HL-60 (cell line): ENCODE measurements at regions not wholly inside any gene's neighbourhood (a gene's known extent, or its start where the extent isn't known, plus 50 kb on each side); places are given as distances from the start of the nearest gene placed in this dataset.

ENCODE experiments used
- DNase-seq, 2 experiments: peaks; one replicate each; pipeline ENCODE4 v3.0.0-alpha.2; 2010 to 2020; ENCODE audit warnings: low read depth in 1 of 2, low spot score in 1 of 2
- H3K27ac ChIP-seq: fragments of 250-450 bp; sonication (Bioruptor Pico); replicated peaks from 2 replicates; pipeline ENCODE4 v1.5.1; 2020; ENCODE audit warnings: mild to moderate bottlenecking, moderate library complexity
- H3K27me3 ChIP-seq: fragments of 250-450 bp; sonication (Bioruptor Pico); 2 replicates; pipeline ENCODE4 v1.5.1; 2021; ENCODE audit warnings: mild to moderate bottlenecking, moderate library complexity; ENCODE audit not compliant: insufficient read depth, poor library complexity, severe bottlenecking
- H3K4me3 ChIP-seq: replicated peaks from 2 replicates; pipeline ENCODE4 v1.5.1; 2011; ENCODE audit warnings: mild to moderate bottlenecking, control low read depth, low read length; ENCODE audit not compliant: insufficient read depth
- GABPA ChIP-seq: IDR thresholded peaks from 2 replicates; pipeline ENCODE4 v1.6.1; 2012; ENCODE audit warnings: low read depth
- POLR2AphosphoS5 ChIP-seq: IDR thresholded peaks from 2 replicates; pipeline ENCODE4 v1.6.1; 2012; ENCODE audit warnings: low read depth
- SPI1 ChIP-seq: IDR thresholded peaks from 2 replicates; pipeline ENCODE4 v1.6.1; 2012; ENCODE audit warnings: low read depth, mild to moderate bottlenecking, borderline replicate concordance
- TF ChIP-seq, protein P1 (sequence below): IDR thresholded peaks from one replicate; pipeline ENCODE4 v1.5.1; 2011; ENCODE audit warnings: low read length, control low read depth, inconsistent platforms; ENCODE audit not compliant: insufficient read depth
- TF ChIP-seq, protein P2 (sequence below): IDR thresholded peaks from 2 replicates; pipeline ENCODE4 v1.6.1; 2012; ENCODE audit warnings: low read depth; ENCODE audit not compliant: insufficient replicate concordance

DNA sequence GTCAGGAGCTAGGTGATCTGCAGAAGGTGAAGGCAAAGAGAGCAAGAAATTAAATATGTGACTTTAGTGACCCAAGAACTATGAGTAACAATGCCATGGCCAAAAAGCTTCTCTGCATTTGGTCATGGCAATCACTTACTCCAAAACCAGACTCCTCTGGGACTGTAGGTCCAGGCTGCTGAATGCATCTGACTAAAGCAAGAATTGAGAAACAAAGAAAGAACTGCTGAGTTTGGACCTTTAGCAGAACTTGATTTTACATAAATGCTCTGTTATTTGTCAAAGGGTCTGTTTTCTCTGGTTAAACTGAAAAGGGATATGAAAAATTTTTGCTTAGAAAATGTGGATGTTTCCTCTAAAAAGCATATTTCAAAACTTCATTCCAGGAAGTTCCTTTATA lies 1102.2 kb downstream of the IGSF11 start:
- Histone ChIP-seq H3K4me3 (no peak overlapping the region), H3K27ac (no peak overlapping the region), H3K27me3 (no peaks in the 10 kb centered on the region)
- no peak for DNase-seq
- TF ChIP-seq GABPA, result no peak
- TF ChIP-seq SPI1, result no peak

DNA sequence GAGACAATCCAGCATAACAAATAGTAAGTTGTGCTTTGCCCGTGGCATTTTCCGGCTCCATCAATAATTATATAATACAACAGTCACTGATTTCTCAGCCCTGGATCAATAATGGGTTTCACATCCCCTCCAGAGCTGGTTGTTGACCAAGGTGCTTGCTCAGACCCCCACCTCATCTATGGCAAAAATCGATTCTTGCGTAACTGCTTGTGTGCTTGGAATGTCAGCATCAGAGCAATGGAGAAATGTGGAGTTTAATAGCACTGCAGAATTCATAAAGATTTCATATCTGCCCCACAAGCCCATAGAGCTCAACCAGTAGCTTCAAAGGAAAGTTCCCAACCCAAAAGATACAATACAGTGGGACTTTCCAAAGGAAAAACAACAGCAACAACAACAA lies 1098.5 kb downstream of the IGSF11 start:
- no peak overlapping the region for H3K4me3 ChIP-seq
- H3K27ac ChIP-seq, result no peak overlapping the region
- no peak for DNase-seq
- no peaks in the 10 kb centered on the region for H3K27me3 ChIP-seq
- TF ChIP-seq, protein P1, sequence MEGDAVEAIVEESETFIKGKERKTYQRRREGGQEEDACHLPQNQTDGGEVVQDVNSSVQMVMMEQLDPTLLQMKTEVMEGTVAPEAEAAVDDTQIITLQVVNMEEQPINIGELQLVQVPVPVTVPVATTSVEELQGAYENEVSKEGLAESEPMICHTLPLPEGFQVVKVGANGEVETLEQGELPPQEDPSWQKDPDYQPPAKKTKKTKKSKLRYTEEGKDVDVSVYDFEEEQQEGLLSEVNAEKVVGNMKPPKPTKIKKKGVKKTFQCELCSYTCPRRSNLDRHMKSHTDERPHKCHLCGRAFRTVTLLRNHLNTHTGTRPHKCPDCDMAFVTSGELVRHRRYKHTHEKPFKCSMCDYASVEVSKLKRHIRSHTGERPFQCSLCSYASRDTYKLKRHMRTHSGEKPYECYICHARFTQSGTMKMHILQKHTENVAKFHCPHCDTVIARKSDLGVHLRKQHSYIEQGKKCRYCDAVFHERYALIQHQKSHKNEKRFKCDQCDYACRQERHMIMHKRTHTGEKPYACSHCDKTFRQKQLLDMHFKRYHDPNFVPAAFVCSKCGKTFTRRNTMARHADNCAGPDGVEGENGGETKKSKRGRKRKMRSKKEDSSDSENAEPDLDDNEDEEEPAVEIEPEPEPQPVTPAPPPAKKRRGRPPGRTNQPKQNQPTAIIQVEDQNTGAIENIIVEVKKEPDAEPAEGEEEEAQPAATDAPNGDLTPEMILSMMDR, result no peak
- TF ChIP-seq, protein P2, sequence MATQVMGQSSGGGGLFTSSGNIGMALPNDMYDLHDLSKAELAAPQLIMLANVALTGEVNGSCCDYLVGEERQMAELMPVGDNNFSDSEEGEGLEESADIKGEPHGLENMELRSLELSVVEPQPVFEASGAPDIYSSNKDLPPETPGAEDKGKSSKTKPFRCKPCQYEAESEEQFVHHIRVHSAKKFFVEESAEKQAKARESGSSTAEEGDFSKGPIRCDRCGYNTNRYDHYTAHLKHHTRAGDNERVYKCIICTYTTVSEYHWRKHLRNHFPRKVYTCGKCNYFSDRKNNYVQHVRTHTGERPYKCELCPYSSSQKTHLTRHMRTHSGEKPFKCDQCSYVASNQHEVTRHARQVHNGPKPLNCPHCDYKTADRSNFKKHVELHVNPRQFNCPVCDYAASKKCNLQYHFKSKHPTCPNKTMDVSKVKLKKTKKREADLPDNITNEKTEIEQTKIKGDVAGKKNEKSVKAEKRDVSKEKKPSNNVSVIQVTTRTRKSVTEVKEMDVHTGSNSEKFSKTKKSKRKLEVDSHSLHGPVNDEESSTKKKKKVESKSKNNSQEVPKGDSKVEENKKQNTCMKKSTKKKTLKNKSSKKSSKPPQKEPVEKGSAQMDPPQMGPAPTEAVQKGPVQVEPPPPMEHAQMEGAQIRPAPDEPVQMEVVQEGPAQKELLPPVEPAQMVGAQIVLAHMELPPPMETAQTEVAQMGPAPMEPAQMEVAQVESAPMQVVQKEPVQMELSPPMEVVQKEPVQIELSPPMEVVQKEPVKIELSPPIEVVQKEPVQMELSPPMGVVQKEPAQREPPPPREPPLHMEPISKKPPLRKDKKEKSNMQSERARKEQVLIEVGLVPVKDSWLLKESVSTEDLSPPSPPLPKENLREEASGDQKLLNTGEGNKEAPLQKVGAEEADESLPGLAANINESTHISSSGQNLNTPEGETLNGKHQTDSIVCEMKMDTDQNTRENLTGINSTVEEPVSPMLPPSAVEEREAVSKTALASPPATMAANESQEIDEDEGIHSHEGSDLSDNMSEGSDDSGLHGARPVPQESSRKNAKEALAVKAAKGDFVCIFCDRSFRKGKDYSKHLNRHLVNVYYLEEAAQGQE, result no peak
- TF ChIP-seq SPI1 (no peak), POLR2AphosphoS5 (no peak), GABPA (no peak)

DNA sequence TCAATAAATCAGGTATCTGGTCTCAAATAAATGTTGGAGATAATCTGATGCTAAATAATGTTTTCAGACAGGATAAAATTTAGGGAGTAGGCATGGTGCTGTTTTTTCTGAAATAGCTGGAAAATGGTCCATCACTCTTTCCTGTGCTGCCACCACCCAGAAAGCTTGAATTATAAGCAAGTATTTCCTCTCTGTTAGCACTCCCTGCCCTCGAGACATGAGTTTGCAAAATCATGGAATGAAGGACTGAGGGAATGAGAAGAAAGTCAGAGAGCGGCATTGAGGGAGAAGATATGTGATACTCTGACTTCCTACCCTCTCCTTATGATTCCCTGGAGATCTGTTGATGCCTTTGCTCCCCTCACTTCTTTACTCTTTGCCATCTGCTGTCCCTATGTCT lies 1095.7 kb downstream of the IGSF11 start:
- Histone ChIP-seq H3K27me3 (no peaks in the 10 kb centered on the region), H3K4me3 (no peak overlapping the region), H3K27ac (no peak overlapping the region)
- TF ChIP-seq, protein P1, result no peak
- TF ChIP-seq POLR2AphosphoS5, result no peak
- TF ChIP-seq, protein P2, result no peak
- TF ChIP-seq GABPA, result no peak
- TF ChIP-seq SPI1, result no peak
- no peak for DNase-seq

DNA sequence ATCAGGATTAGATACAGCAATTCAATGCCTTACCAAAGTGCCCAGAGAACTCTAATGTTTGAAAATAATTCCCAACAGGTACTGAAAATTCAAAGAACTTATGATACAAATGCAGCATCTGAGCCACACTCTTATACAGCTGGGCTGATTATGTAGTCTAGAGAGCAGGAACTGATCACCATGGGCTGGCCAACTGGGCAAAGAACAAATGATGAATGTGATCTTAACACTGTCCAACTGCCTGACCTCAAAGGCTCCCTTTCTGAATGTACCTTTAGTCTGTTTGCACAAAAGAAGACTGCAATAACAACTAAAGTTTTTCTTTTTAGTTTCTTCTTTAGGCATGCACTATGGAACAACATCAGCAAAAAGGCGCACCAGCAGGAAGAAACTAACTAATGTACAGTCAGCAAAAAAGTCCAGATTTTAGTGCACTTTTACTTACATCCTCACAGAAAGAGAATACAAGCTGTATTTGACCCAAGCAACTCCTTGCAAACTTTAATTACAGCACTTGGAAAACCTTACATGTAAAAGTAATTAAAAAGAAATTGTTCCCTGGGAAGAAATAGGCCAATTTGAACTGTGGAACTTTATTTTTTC lies 1095.1 kb downstream of the IGSF11 start:
- no peak overlapping the region for H3K27ac ChIP-seq
- no peaks in the 10 kb centered on the region for H3K27me3 ChIP-seq
- TF ChIP-seq, protein P1, result no peak
- TF ChIP-seq SPI1 (no peak), GABPA (no peak), POLR2AphosphoS5 (no peak)
- TF ChIP-seq, protein P2, result no peak
- DNase-seq, result no peak
- H3K4me3 ChIP-seq, result no peak overlapping the region
